ENCODE measurements at regions not wholly inside any gene's neighbourhood (a gene's known extent, or its start where the extent isn't known, plus 50 kb on each side); places are given as distances from the start of the nearest gene placed in this dataset.

- no peaks in the 10 kb centered on the region for H3K9me3 ChIP-seq
- H3K27ac ChIP-seq: no peak overlapping the region
- no peak for DNase-seq (ENCODE audit: low spot score)
- peaks cover 0 to 5% of the 10 kb centered on the region in 2 donors for H3K4me1 ChIP-seq
- H3K4me3 ChIP-seq: no peak overlapping the region
- no peaks in the 10 kb centered on the region for H3K36me3 ChIP-seq
- H3K27me3 ChIP-seq: no peaks in the 10 kb centered on the region
- no peak for TF ChIP-seq CTCF (IDR thresholded peaks at IDR 0.05)
These were observed 160.0 kb downstream of the LTN1 start for GRCh38 chr21:28832715-28833061.

GRCh38 chr21:28832013-28832714 lies 160.5 kb downstream of the LTN1 start:
- H3K9me3 ChIP-seq: no peaks in the 10 kb centered on the region
- no peak for DNase-seq (ENCODE audit: low spot score)
- no peak overlapping the region for H3K4me3 ChIP-seq
- no peak overlapping the region for H3K27ac ChIP-seq
- H3K36me3 ChIP-seq: no peaks in the 10 kb centered on the region
- H3K4me1 ChIP-seq: peaks cover 0 to 5% of the 10 kb centered on the region in 2 donors
- no peaks in the 10 kb centered on the region for H3K27me3 ChIP-seq
- no peak for TF ChIP-seq CTCF (IDR thresholded peaks at IDR 0.05)

- no peaks in the 10 kb centered on the region for H3K9me3 ChIP-seq
- no peak for DNase-seq (ENCODE audit: low spot score)
- no peak for TF ChIP-seq CTCF (IDR thresholded peaks at IDR 0.05)
- no peaks in the 10 kb centered on the region for H3K27me3 ChIP-seq
- no peak overlapping the region for H3K27ac ChIP-seq
- H3K36me3 ChIP-seq: no peaks in the 10 kb centered on the region
- H3K4me1 ChIP-seq: peaks cover 0 to 5% of the 10 kb centered on the region in 2 donors
- H3K4me3 ChIP-seq: no peak overlapping the region
These were observed 163.7 kb downstream of the LTN1 start for GRCh38 chr21:28828981-28829380.

GRCh38 chr21:28828021-28828420 lies 164.7 kb downstream of the LTN1 start:
- TF ChIP-seq CTCF (IDR thresholded peaks at IDR 0.05): no peak
- no peak overlapping the region for H3K4me3 ChIP-seq
- no peak for DNase-seq (ENCODE audit: low spot score)
- no peaks in the 10 kb centered on the region for H3K36me3 ChIP-seq
- no peak overlapping the region for H3K27ac ChIP-seq
- peaks cover 0 to 13% of the 10 kb centered on the region in 2 donors for H3K4me1 ChIP-seq
- H3K9me3 ChIP-seq: no peaks in the 10 kb centered on the region
- no peaks in the 10 kb centered on the region for H3K27me3 ChIP-seq

- no peak for TF ChIP-seq CTCF (IDR thresholded peaks at IDR 0.05)
- Histone ChIP-seq H3K27ac (no peak overlapping the region), H3K4me1 (peaks cover 0 to 19% of the 10 kb centered on the region in 2 donors), H3K4me3 (no peak overlapping the region), H3K27me3 (no peaks in the 10 kb centered on the region), H3K9me3 (no peaks in the 10 kb centered on the region), H3K36me3 (no peaks in the 10 kb centered on the region)
- DNase-seq (ENCODE audit: low spot score): no peak
These were observed 165.3 kb downstream of the LTN1 start for GRCh38 chr21:28827422-28827821.

GRCh38 chr21:28826569-28826968 lies 166.1 kb downstream of the LTN1 start:
- TF ChIP-seq CTCF (IDR thresholded peaks at IDR 0.05): no peak
- H3K36me3 ChIP-seq: no peaks in the 10 kb centered on the region
- H3K27ac ChIP-seq: no peak overlapping the region
- H3K9me3 ChIP-seq: no peaks in the 10 kb centered on the region
- DNase-seq (ENCODE audit: low spot score): no peak
- H3K27me3 ChIP-seq: no peaks in the 10 kb centered on the region
- peaks cover 0 to 22% of the 10 kb centered on the region in 2 donors for H3K4me1 ChIP-seq
- H3K4me3 ChIP-seq: no peak overlapping the region
